Astrocyte (in vitro differentiated cells and primary cell): ENCODE measurements at regions not wholly inside any gene's neighbourhood (a gene's known extent, or its start where the extent isn't known, plus 50 kb on each side); places are given as distances from the start of the nearest gene placed in this dataset.

Experiments used
- DNase-seq: peaks from one replicate; pipeline ENCODE4 v3.0.0-alpha.2; 2010; ENCODE audit warnings: low read depth
- FAIRE-seq: peaks from 2 replicates; lab custom pipeline; 2011; peaks lifted over from hg19 to GRCh38; lab: Jason Lieb, UNC
- H2AFZ ChIP-seq: 2 replicates; pipeline ENCODE4 v1.6.0; 2012; ENCODE audit warnings: low read depth, low read length, inconsistent platforms
- H3K27ac ChIP-seq: 2 replicates; pipeline ENCODE4 v1.5.1; 2011; ENCODE audit warnings: low read depth, low read length, inconsistent platforms
- H3K27me3 ChIP-seq: 2 replicates; pipeline ENCODE4 v1.6.0; 2011; ENCODE audit warnings: low read length, inconsistent platforms; ENCODE audit not compliant: insufficient read depth
- H3K36me3 ChIP-seq: 2 replicates; pipeline ENCODE4 v1.5.1; 2011; ENCODE audit warnings: low read length, inconsistent platforms; ENCODE audit not compliant: insufficient read depth
- H3K4me1 ChIP-seq: 2 replicates; pipeline ENCODE4 v1.5.1; 2011; ENCODE audit warnings: low read length, inconsistent platforms; ENCODE audit not compliant: insufficient read depth
- H3K4me2 ChIP-seq: 2 replicates; pipeline ENCODE4 v1.6.0; 2012; ENCODE audit warnings: low read length, inconsistent platforms
- H3K4me3 ChIP-seq: 2 replicates; pipeline ENCODE4 v1.5.1; 2011; ENCODE audit warnings: low read depth, mild to moderate bottlenecking, low read length, inconsistent platforms; ENCODE audit not compliant: insufficient read depth
- H3K79me2 ChIP-seq: 2 replicates; pipeline ENCODE4 v1.6.0; 2012; ENCODE audit warnings: mild to moderate bottlenecking, low read length, inconsistent platforms; ENCODE audit not compliant: insufficient read depth
- H3K9ac ChIP-seq: 2 replicates; pipeline ENCODE4 v1.6.0; 2012; ENCODE audit warnings: mild to moderate bottlenecking, low read length, inconsistent platforms
- H3K9me3 ChIP-seq: 2 replicates; pipeline ENCODE4 v1.5.1; 2012; ENCODE audit warnings: low read depth, mild to moderate bottlenecking, low read length, inconsistent platforms; ENCODE audit not compliant: insufficient read depth
- H4K20me1 ChIP-seq: 2 replicates; pipeline ENCODE4 v1.6.0; 2012; ENCODE audit warnings: low read length, inconsistent platforms; ENCODE audit not compliant: insufficient read depth
- H3K27ac Mint-ChIP-seq: one replicate; pipeline ENCODE4 v1.8.0; 2021; ENCODE audit warnings: mild to moderate bottlenecking, mixed read lengths; ENCODE audit not compliant: unreplicated experiment
- H3K27me3 Mint-ChIP-seq: one replicate; pipeline ENCODE4 v1.8.0; 2021; ENCODE audit warnings: low read depth, mixed read lengths; ENCODE audit not compliant: unreplicated experiment
- H3K36me3 Mint-ChIP-seq: one replicate; pipeline ENCODE4 v1.8.0; 2021; ENCODE audit warnings: low read depth, mixed read lengths; ENCODE audit not compliant: unreplicated experiment
- H3K4me1 Mint-ChIP-seq: one replicate; pipeline ENCODE4 v1.8.0; 2021; ENCODE audit warnings: low read depth, mixed read lengths; ENCODE audit not compliant: unreplicated experiment
- H3K4me3 Mint-ChIP-seq: one replicate; pipeline ENCODE4 v1.8.0; 2021; ENCODE audit warnings: mild to moderate bottlenecking, moderate library complexity, mixed read lengths; ENCODE audit not compliant: unreplicated experiment
- H3K9me3 Mint-ChIP-seq: one replicate; pipeline ENCODE4 v1.8.0; 2021; ENCODE audit warnings: mild to moderate bottlenecking, mixed read lengths; ENCODE audit not compliant: unreplicated experiment
- CTCF ChIP-seq: IDR thresholded peaks from 2 replicates; pipeline ENCODE4 v1.5.1; 2011; ENCODE audit warnings: low read depth, mild to moderate bottlenecking, inconsistent platforms, low read length, moderate library complexity; ENCODE audit not compliant: insufficient read depth
- EZH2 ChIP-seq: IDR thresholded peaks from 2 replicates; pipeline ENCODE4 v1.6.1; 2012; ENCODE audit warnings: mild to moderate bottlenecking, low read length, inconsistent platforms; ENCODE audit not compliant: insufficient read depth

GRCh38 chrX:146451136-146451535 is 358.4 kb upstream of the CXorf51B start:
- TF ChIP-seq CTCF (no peak), EZH2 (no peak)
- Histone ChIP-seq H4K20me1 (no peaks in the 10 kb centered on the region), H3K27me3 (no peaks in the 10 kb centered on the region), H3K4me3 (no peak overlapping the region), H3K4me1 (no peaks in the 10 kb centered on the region), H3K9ac (no peak overlapping the region), H3K36me3 (no peaks in the 10 kb centered on the region), H3K79me2 (no peaks in the 10 kb centered on the region), H3K27ac (no peak overlapping the region), H3K4me2 (no peak overlapping the region), H2AFZ (no peak overlapping the region), H3K9me3 (no peaks in the 10 kb centered on the region)
- Mint-ChIP-seq H3K9me3 (peaks cover 3% of the 10 kb centered on the region), H3K36me3 (no peaks in the 10 kb centered on the region), H3K27me3 (no peaks in the 10 kb centered on the region), H3K4me1 (no peaks in the 10 kb centered on the region), H3K27ac (no peak overlapping the region), H3K4me3 (no peak overlapping the region)
- DNase-seq = no peak
- FAIRE-seq = no peak

GRCh38 chrX:146454363-146454762 is 355.2 kb upstream of the CXorf51B start:
- H3K4me1 ChIP-seq = no peaks in the 10 kb centered on the region
- no peaks in the 10 kb centered on the region for H3K79me2 ChIP-seq
- no peak for TF ChIP-seq CTCF
- no peak for TF ChIP-seq EZH2
- H3K4me1 Mint-ChIP-seq = no peaks in the 10 kb centered on the region
- H3K27me3 ChIP-seq = no peaks in the 10 kb centered on the region
- H3K36me3 Mint-ChIP-seq = no peaks in the 10 kb centered on the region
- DNase-seq = no peak
- peaks cover 5% of the 10 kb centered on the region for H3K9me3 Mint-ChIP-seq
- no peaks in the 10 kb centered on the region for H3K27me3 Mint-ChIP-seq
- no peak overlapping the region for H3K27ac ChIP-seq
- H2AFZ ChIP-seq = no peak overlapping the region
- H3K4me2 ChIP-seq = no peak overlapping the region
- no peaks in the 10 kb centered on the region for H3K9me3 ChIP-seq
- no peaks in the 10 kb centered on the region for H4K20me1 ChIP-seq
- H3K4me3 Mint-ChIP-seq = no peak overlapping the region
- no peak overlapping the region for H3K9ac ChIP-seq
- FAIRE-seq = peak; percentile 5
- no peak overlapping the region for H3K27ac Mint-ChIP-seq
- no peak overlapping the region for H3K4me3 ChIP-seq
- no peaks in the 10 kb centered on the region for H3K36me3 ChIP-seq

GRCh38 chrX:146456058-146456457 is 353.5 kb upstream of the CXorf51B start:
- Mint-ChIP-seq H3K4me3 (no peak overlapping the region), H3K4me1 (no peaks in the 10 kb centered on the region), H3K9me3 (peaks cover 5% of the 10 kb centered on the region), H3K27ac (no peak overlapping the region), H3K27me3 (no peaks in the 10 kb centered on the region), H3K36me3 (no peaks in the 10 kb centered on the region)
- no peak overlapping the region for H3K4me3 ChIP-seq
- no peaks in the 10 kb centered on the region for H3K9me3 ChIP-seq
- TF ChIP-seq CTCF = no peak
- TF ChIP-seq EZH2 = no peak
- H3K4me2 ChIP-seq = no peak overlapping the region
- no peak for FAIRE-seq
- no peaks in the 10 kb centered on the region for H3K27me3 ChIP-seq
- H4K20me1 ChIP-seq = no peaks in the 10 kb centered on the region
- no peak for DNase-seq
- no peaks in the 10 kb centered on the region for H3K4me1 ChIP-seq
- no peak overlapping the region for H3K9ac ChIP-seq
- H3K36me3 ChIP-seq = no peaks in the 10 kb centered on the region
- H3K79me2 ChIP-seq = no peaks in the 10 kb centered on the region
- H2AFZ ChIP-seq = no peak overlapping the region
- no peak overlapping the region for H3K27ac ChIP-seq
